PC-9 (cell line): ENCODE measurements at regions not wholly inside any gene's neighbourhood (a gene's known extent, or its start where the extent isn't known, plus 50 kb on each side); places are given as distances from the start of the nearest gene placed in this dataset.

Source experiments
- CTCF ChIP-seq: fragments of 200-600 bp; sonication (generic); conservative IDR thresholded peaks from 2 replicates; pipeline ENCODE4 v1.6.1; 2017; ENCODE audit warnings: mixed run types, antibody characterized with exemption, mild to moderate bottlenecking, moderate library complexity
- EZH2 ChIP-seq: fragments of 200-600 bp; sonication (generic); IDR thresholded peaks from 2 replicates; pipeline ENCODE4 v1.8.0; 2017; ENCODE audit warnings: antibody characterized with exemption, low read depth

DNA sequence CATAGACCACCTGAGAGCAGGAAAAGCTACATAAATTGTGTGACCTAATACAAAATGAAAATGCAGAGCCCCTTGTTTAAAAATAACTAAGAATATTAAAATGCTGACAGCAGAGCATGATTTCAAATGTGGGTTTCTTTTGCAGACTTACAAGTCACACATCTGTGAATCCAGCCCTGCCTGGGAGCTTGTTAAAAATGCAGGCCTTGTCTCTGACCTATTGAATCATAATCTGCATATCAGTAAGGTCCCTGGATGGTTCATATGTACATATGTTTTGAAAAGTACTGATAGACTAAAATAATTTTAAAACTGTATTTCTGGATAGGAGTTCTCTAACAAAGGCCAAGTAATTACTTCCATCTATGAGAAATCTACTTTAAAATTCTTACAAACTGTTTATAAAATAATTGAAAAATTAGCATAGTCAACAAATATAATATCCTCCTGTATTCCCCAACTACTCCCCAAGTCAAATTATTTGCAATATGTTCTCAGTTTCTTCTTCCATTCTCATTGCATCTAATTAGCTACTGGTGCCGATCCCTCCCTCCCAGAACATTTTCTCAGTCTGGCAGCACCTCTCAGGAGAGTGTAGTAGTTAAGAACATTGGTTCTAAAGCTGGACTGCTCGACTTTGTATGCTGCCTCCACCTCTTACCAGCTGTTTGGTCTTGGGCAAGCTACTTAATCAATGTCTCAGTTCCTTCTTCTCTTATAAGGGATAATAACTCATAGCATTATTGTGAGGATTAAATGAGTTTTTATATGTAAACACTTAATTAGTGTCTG is 1040.4 kb upstream of the CDH2 start:
- TF ChIP-seq CTCF (no peak), EZH2 (no peak)
